Stimulated activated CD4-positive, alpha-beta T cell treated with anti-CD3 and anti-CD28 coated beads, Interleukin-4, amount 100 ng/mL, for 4 hours (primary cell): ENCODE measurements at regions not wholly inside any gene's neighbourhood (a gene's known extent, or its start where the extent isn't known, plus 50 kb on each side); places are given as distances from the start of the nearest gene placed in this dataset.
"Not testable (repeated sequence)": the region's sequence is repeated elsewhere in the genome, so short reads cannot be mapped to it uniquely, and the experiment has no call there.

Experiments used
- DNase-seq, 2 experiments: peaks; one replicate each; pipeline ENCODE4 v3.0.0-alpha.2; 2020

- no peak for DNase-seq
Measured at GRCh38 chr2:153420394-153420793, 58.2 kb downstream of the RPRM start.

GRCh38 chr2:153417077-153417476 lies 61.5 kb downstream of the RPRM start:
- no peak for DNase-seq

GRCh38 chr2:153416071-153416470 lies 62.5 kb downstream of the RPRM start:
- no peak for DNase-seq

GRCh38 chr2:153408710-153409385 lies 69.7 kb downstream of the RPRM start:
- no peak for DNase-seq

- DNase-seq, result no peak
Measured at GRCh38 chr2:153405196-153405595, 73.4 kb downstream of the RPRM start.

GRCh38 chr2:153404792-153405191 lies 73.8 kb downstream of the RPRM start:
- DNase-seq, result no peak

GRCh38 chr2:153403940-153404339 lies 74.6 kb downstream of the RPRM start:
- no peak for DNase-seq

GRCh38 chr2:153403352-153403751 lies 75.2 kb downstream of the RPRM start:
- not testable (repeated sequence) for DNase-seq

- no peak for DNase-seq
Measured at GRCh38 chr2:153394686-153395085, 83.9 kb downstream of the RPRM start.

- DNase-seq, result no peak
Measured at GRCh38 chr2:153394247-153394646, 84.3 kb downstream of the RPRM start.

- DNase-seq, result no peak
Measured at GRCh38 chr2:153393518-153393917, 85.0 kb downstream of the RPRM start.

GRCh38 chr2:153391131-153391530 lies 87.4 kb downstream of the RPRM start:
- DNase-seq, result no peak

GRCh38 chr2:153388246-153388645 lies 90.3 kb downstream of the RPRM start:
- DNase-seq, result no peak

- no peak for DNase-seq
Measured at GRCh38 chr2:153387203-153387602, 91.4 kb downstream of the RPRM start.

GRCh38 chr2:153386481-153386897 lies 92.1 kb downstream of the RPRM start:
- no peak for DNase-seq

GRCh38 chr2:153373510-153374279 lies 104.9 kb downstream of the RPRM start:
- DNase-seq, result no peak

- no peak for DNase-seq
Measured at GRCh38 chr2:153360239-153360638, 118.3 kb downstream of the RPRM start.

GRCh38 chr2:153354377-153354776 lies 124.2 kb downstream of the RPRM start:
- no peak for DNase-seq

GRCh38 chr2:153349603-153350002 lies 129.0 kb downstream of the RPRM start:
- DNase-seq, result no peak

- DNase-seq, result no peak
Measured at GRCh38 chr2:153347818-153348495, 130.6 kb downstream of the RPRM start.

GRCh38 chr2:153320879-153321278 lies 157.7 kb downstream of the RPRM start:
- DNase-seq, result no peak

GRCh38 chr2:153311432-153311831 lies 167.1 kb downstream of the RPRM start:
- no peak for DNase-seq

- DNase-seq, result no peak
Measured at GRCh38 chr2:153308466-153308865, 170.1 kb downstream of the RPRM start.

GRCh38 chr2:153307223-153307622 lies 171.3 kb downstream of the RPRM start:
- DNase-seq, result no peak
